OCI-LY7 (cell line): ENCODE measurements at regions not wholly inside any gene's neighbourhood (a gene's known extent, or its start where the extent isn't known, plus 50 kb on each side); places are given as distances from the start of the nearest gene placed in this dataset.

Experiments used
- BruUV-seq: library from RNA; stranded (reverse); fragments of 400-500 nt; replicated peaks from 2 replicates; lab custom pipeline; 2021; lab: Mats Ljungman, UMichigan
- CTCF ChIA-PET: fragments of 300-600 bp; sonication (Branson Sonifier 250); formaldehyde crosslinking; loops from one replicate; lab custom pipeline; 2022; ENCODE audit warnings: antibody characterized with exemption; ENCODE audit not compliant: unreplicated experiment; lab: Charles Lee
- POLR2A ChIA-PET: fragments of 300-600 bp; sonication (Branson Sonifier 250); formaldehyde crosslinking; loops from one replicate; lab custom pipeline; 2022; ENCODE audit warnings: antibody characterized with exemption; lab: Charles Lee
- DNase-seq: peaks from one replicate; pipeline ENCODE4 v3.0.0-alpha.2; 2015; ENCODE audit warnings: low spot score
- H2AFZ ChIP-seq: fragments of 200-600 bp; sonication (generic), shearing (Covaris generic); 2 replicates; pipeline ENCODE4 v1.6.1; 2014; ENCODE audit warnings: mild to moderate bottlenecking, antibody characterized with exemption, low read length, moderate library complexity
- H3K27ac ChIP-seq: fragments of 200-600 bp; sonication (generic); 2 replicates; pipeline ENCODE4 v1.5.1; 2014; ENCODE audit warnings: mixed run types, low read depth, mild to moderate bottlenecking, moderate library complexity, low read length, inconsistent platforms; ENCODE audit not compliant: poor library complexity, severe bottlenecking
- H3K36me3 ChIP-seq: fragments of 200-600 bp; sonication (generic); 2 replicates; pipeline ENCODE4 v1.6.1; 2014; ENCODE audit warnings: mild to moderate bottlenecking, antibody characterized with exemption, low read length, moderate library complexity, mixed read lengths; ENCODE audit not compliant: insufficient read depth
- H3K4me1 ChIP-seq: fragments of 200-600 bp; sonication (generic); 2 replicates; pipeline ENCODE4 v1.5.1; 2014; ENCODE audit warnings: mild to moderate bottlenecking, low read length; ENCODE audit not compliant: insufficient read depth, poor library complexity, severe bottlenecking
- H3K4me2 ChIP-seq: fragments of 200-600 bp; sonication (generic); 2 replicates; pipeline ENCODE4 v1.6.1; 2014; ENCODE audit warnings: mild to moderate bottlenecking, low read length
- H3K4me3 ChIP-seq: fragments of 200-600 bp; sonication (generic); 2 replicates; pipeline ENCODE4 v1.5.1; 2014; ENCODE audit warnings: mild to moderate bottlenecking, low read depth, low read length; ENCODE audit not compliant: poor library complexity, severe bottlenecking
- H3K79me2 ChIP-seq: fragments of 200-600 bp; sonication (generic); 2 replicates; pipeline ENCODE4 v1.6.1; 2016; ENCODE audit warnings: low read depth, mild to moderate bottlenecking, low read length, moderate library complexity, mixed read lengths; ENCODE audit not compliant: insufficient read depth
- H3K9me2 ChIP-seq: fragments of 200-600 bp; sonication (generic); 2 replicates; pipeline ENCODE4 v1.6.1; 2016; ENCODE audit warnings: mild to moderate bottlenecking, low read length, mixed read lengths; ENCODE audit not compliant: insufficient read depth
- H3K9me3 ChIP-seq: fragments of 200-600 bp; sonication (generic); 2 replicates; pipeline ENCODE4 v1.6.1; 2014; ENCODE audit warnings: mild to moderate bottlenecking, mixed run types, low read length, mixed read lengths
- H4K20me1 ChIP-seq: fragments of 200-600 bp; sonication (generic); 2 replicates; pipeline ENCODE4 v1.6.1; 2014; ENCODE audit warnings: mild to moderate bottlenecking, antibody characterized with exemption, low read length, moderate library complexity, mixed read lengths; ENCODE audit not compliant: insufficient read depth
- EZH2phosphoT487 ChIP-seq: fragments of 200-600 bp; sonication (generic); IDR thresholded peaks from 2 replicates; pipeline ENCODE4 v1.6.1; 2018; ENCODE audit warnings: low read depth, borderline replicate concordance, mild to moderate bottlenecking, mixed run types, antibody characterized with exemption, low read length, moderate library complexity, mixed read lengths
- intact Hi-C: fragments of 100-400 bp; cut with micrococcal nuclease; formaldehyde crosslinking; loops from one replicate; pipeline ENCODE4 v1.10.0; 2022; ENCODE audit not compliant: unreplicated experiment
- TF ChIP-seq, protein P1 (sequence below): fragments of 200-600 bp; sonication (generic); conservative IDR thresholded peaks from 2 replicates; pipeline ENCODE4 v1.5.1; 2014; ENCODE audit warnings: mild to moderate bottlenecking, antibody characterized with exemption, low read length, moderate library complexity, mixed read lengths

DNA sequence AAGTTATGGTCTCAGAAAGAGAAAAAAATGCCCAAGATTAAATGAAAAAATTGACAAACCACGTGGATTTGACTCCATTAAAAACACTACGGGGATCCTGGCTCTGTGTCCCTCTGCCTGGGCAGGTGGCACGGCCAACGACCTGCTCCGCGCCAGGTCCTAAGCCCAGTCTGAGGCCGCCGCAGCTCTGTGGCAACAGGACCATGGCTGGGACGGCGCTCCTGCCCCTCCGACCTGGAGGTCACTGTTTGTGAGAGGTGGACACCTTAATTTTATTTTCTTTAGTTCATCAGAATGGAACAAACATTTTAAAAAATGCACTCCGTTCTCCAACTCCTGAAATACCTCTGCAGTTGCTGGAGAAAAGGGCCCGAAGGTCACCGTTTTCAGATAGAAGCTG lies 369.4 kb downstream of the CDH9 start:
- Histone ChIP-seq H3K4me3 (no peak overlapping the region), H3K4me1 (no peaks in the 10 kb centered on the region), H3K27ac (no peak overlapping the region), H3K4me2 (no peak overlapping the region), H4K20me1 (no peaks in the 10 kb centered on the region), H3K9me3 (no peaks in the 10 kb centered on the region), H3K9me2 (no peaks in the 10 kb centered on the region), H2AFZ (no peak overlapping the region), H3K36me3 (no peaks in the 10 kb centered on the region), H3K79me2 (no peaks in the 10 kb centered on the region)
- no TSS peak for BruUV-seq
- intact Hi-C loops: no loop called here
- POLR2A ChIA-PET: no interaction called here
- TF ChIP-seq, protein P1, sequence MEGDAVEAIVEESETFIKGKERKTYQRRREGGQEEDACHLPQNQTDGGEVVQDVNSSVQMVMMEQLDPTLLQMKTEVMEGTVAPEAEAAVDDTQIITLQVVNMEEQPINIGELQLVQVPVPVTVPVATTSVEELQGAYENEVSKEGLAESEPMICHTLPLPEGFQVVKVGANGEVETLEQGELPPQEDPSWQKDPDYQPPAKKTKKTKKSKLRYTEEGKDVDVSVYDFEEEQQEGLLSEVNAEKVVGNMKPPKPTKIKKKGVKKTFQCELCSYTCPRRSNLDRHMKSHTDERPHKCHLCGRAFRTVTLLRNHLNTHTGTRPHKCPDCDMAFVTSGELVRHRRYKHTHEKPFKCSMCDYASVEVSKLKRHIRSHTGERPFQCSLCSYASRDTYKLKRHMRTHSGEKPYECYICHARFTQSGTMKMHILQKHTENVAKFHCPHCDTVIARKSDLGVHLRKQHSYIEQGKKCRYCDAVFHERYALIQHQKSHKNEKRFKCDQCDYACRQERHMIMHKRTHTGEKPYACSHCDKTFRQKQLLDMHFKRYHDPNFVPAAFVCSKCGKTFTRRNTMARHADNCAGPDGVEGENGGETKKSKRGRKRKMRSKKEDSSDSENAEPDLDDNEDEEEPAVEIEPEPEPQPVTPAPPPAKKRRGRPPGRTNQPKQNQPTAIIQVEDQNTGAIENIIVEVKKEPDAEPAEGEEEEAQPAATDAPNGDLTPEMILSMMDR: no peak
- TF ChIP-seq EZH2phosphoT487: no peak
- CTCF ChIA-PET: no interaction called here
- no peak for DNase-seq

DNA sequence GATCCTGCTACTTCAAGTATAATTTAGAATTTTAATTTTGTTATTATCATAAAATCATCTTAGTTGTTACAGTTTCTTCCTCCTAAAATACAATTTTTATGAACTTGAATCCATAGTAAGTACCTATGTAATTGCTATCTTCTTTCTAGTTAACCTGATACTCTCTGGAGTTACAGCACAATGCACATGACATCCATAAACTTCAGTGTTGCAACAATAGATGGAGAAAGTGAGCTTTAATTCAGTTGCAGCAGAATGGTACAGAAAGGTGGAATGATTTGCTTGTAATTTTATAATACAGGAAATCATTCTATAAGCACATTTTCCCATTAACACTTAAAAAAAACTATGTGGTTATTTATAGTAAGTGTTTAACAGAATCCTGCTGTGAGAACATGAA lies 372.0 kb downstream of the CDH9 start:
- ChIA-PET CTCF (no interaction called here), POLR2A (no interaction called here)
- no peak for DNase-seq
- no peaks in the 10 kb centered on the region for H3K36me3 ChIP-seq
- H3K9me2 ChIP-seq: no peaks in the 10 kb centered on the region
- no peaks in the 10 kb centered on the region for H3K79me2 ChIP-seq
- no peaks in the 10 kb centered on the region for H3K4me1 ChIP-seq
- no peak overlapping the region for H3K4me3 ChIP-seq
- H3K27ac ChIP-seq: no peak overlapping the region
- no peaks in the 10 kb centered on the region for H3K9me3 ChIP-seq
- no peak for TF ChIP-seq EZH2phosphoT487
- TF ChIP-seq, protein P1: no peak
- no peak overlapping the region for H3K4me2 ChIP-seq
- intact Hi-C loops: no loop called here
- no peak overlapping the region for H2AFZ ChIP-seq
- no TSS peak for BruUV-seq
- H4K20me1 ChIP-seq: no peaks in the 10 kb centered on the region

DNA sequence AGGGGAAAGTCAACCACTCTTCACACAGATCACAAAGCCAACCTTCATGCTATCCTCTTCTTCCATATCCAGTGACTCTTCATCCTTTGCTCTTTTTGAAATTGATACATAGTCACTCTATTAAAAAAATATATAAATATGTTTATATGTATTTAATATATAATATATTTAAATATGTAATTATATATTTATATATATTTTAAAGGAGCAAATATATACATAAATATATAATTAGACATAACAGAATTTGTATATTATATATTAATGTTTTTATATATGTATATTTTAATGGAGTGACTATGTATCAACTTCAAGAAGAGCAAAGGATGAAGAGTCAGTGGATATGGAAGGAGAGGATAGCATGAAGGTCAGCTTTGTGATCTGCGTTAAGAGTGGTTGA lies 374.9 kb downstream of the CDH9 start:
- CTCF ChIA-PET: no interaction called here
- intact Hi-C loops: no loop called here
- H3K4me1 ChIP-seq: no peaks in the 10 kb centered on the region
- no peak overlapping the region for H3K4me3 ChIP-seq
- no peak overlapping the region for H3K4me2 ChIP-seq
- no peaks in the 10 kb centered on the region for H3K9me3 ChIP-seq
- H4K20me1 ChIP-seq: no peaks in the 10 kb centered on the region
- no peaks in the 10 kb centered on the region for H3K9me2 ChIP-seq
- H3K79me2 ChIP-seq: no peaks in the 10 kb centered on the region
- H2AFZ ChIP-seq: no peak overlapping the region
- BruUV-seq: no TSS peak
- no peaks in the 10 kb centered on the region for H3K36me3 ChIP-seq
- no peak for DNase-seq
- no peak overlapping the region for H3K27ac ChIP-seq
- no peak for TF ChIP-seq EZH2phosphoT487
- TF ChIP-seq, protein P1: no peak
- POLR2A ChIA-PET: no interaction called here
